ENCODE measurements at regions not wholly inside any gene's neighbourhood (a gene's known extent, or its start where the extent isn't known, plus 50 kb on each side); places are given as distances from the start of the nearest gene placed in this dataset.
"Not testable (repeated sequence)": the region's sequence is repeated elsewhere in the genome, so short reads cannot be mapped to it uniquely, and the experiment has no call there.

GRCh38 chr5:28957450-28957849 lies 1919.1 kb upstream of the CDH9 start:
- no peak for DNase-seq (ENCODE audit: low spot score)
- no peak overlapping the region for H3K4me3 ChIP-seq
- TF ChIP-seq, protein P1, sequence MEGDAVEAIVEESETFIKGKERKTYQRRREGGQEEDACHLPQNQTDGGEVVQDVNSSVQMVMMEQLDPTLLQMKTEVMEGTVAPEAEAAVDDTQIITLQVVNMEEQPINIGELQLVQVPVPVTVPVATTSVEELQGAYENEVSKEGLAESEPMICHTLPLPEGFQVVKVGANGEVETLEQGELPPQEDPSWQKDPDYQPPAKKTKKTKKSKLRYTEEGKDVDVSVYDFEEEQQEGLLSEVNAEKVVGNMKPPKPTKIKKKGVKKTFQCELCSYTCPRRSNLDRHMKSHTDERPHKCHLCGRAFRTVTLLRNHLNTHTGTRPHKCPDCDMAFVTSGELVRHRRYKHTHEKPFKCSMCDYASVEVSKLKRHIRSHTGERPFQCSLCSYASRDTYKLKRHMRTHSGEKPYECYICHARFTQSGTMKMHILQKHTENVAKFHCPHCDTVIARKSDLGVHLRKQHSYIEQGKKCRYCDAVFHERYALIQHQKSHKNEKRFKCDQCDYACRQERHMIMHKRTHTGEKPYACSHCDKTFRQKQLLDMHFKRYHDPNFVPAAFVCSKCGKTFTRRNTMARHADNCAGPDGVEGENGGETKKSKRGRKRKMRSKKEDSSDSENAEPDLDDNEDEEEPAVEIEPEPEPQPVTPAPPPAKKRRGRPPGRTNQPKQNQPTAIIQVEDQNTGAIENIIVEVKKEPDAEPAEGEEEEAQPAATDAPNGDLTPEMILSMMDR (IDR thresholded peaks at IDR 0.05) = no peak
- H3K27ac ChIP-seq = no peak overlapping the region
- H3K9me3 ChIP-seq = no peaks in the 10 kb centered on the region
- no peaks in the 10 kb centered on the region for H3K36me3 ChIP-seq
- no peaks in the 10 kb centered on the region for H3K4me1 ChIP-seq
- H3K27me3 ChIP-seq = no peaks in the 10 kb centered on the region

DNA sequence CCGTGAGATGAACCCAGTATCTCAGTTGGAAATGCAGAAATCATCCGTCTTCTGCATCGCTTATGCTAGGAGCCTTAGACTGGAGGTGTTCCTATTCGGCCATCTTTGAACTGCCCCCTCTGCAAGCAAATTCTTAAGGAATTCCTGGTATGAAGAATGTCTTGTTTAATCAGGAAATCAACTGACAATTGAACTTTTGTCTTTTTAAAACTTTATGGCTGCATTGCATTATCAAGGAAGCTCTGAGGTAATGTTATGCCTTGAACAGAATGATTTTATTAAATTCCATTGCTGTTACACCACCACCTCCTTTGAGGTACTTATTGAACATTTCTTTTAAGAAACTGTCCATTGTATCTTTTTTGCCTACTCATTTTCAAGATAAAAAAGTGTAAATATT lies 1915.7 kb upstream of the CDH9 start:
- H3K4me3 ChIP-seq = no peak overlapping the region
- H3K27me3 ChIP-seq = no peaks in the 10 kb centered on the region
- H3K9me3 ChIP-seq = no peaks in the 10 kb centered on the region
- TF ChIP-seq, protein P1 (IDR thresholded peaks at IDR 0.05) = no peak
- no peaks in the 10 kb centered on the region for H3K4me1 ChIP-seq
- H3K27ac ChIP-seq = no peak overlapping the region
- H3K36me3 ChIP-seq = no peaks in the 10 kb centered on the region
- DNase-seq (ENCODE audit: low spot score) = no peak

- no peaks in the 10 kb centered on the region for H3K4me1 ChIP-seq
- TF ChIP-seq, protein P1 (IDR thresholded peaks at IDR 0.05) = no peak
- H3K9me3 ChIP-seq = no peaks in the 10 kb centered on the region
Observed at GRCh38 chr5:28947865-28948264, 1909.5 kb upstream of the CDH9 start.

GRCh38 chr5:28945859-28946258 lies 1907.5 kb upstream of the CDH9 start:
- no peaks in the 10 kb centered on the region for H3K9me3 ChIP-seq
- H3K4me1 ChIP-seq = no peaks in the 10 kb centered on the region
- no peak overlapping the region for H3K4me3 ChIP-seq
- no peaks in the 10 kb centered on the region for H3K36me3 ChIP-seq
- H3K27me3 ChIP-seq = no peaks in the 10 kb centered on the region
- no peak for DNase-seq (ENCODE audit: low spot score)
- TF ChIP-seq, protein P1 (IDR thresholded peaks at IDR 0.05) = no peak
- no peak overlapping the region for H3K27ac ChIP-seq

More at GRCh38 chr5:28947865-28948264, 1909.5 kb upstream of the CDH9 start:
- H3K27me3 ChIP-seq = no peaks in the 10 kb centered on the region
- H3K27ac ChIP-seq = no peak overlapping the region
- no peaks in the 10 kb centered on the region for H3K36me3 ChIP-seq
- DNase-seq (ENCODE audit: low spot score) = no peak
- no peak overlapping the region for H3K4me3 ChIP-seq

DNA sequence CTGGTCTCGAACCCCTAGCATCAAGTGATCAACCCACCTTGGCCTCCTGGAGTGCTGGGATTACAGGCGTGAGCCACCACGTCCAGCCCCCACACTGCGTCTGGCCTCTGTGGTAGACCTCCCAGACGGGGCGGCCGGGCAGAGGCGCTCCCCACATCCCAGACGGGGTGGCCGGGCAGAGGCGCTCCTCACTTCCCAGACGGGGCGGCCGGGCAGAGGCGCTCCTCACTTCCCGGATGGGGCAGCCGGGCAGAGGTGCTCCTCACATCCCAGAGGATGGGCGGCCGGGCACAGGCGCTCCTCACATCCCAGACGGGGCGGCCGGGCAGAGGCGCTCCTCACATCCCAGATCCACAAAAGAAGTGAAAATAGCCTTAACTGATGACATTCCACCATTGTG lies 1891.0 kb upstream of the CDH9 start:
- H3K4me1 ChIP-seq; H3K27me3 ChIP-seq; H3K9me3 ChIP-seq; H3K27ac ChIP-seq; DNase-seq (ENCODE audit: low spot score); H3K4me3 ChIP-seq; H3K36me3 ChIP-seq: not testable (repeated sequence)

DNA sequence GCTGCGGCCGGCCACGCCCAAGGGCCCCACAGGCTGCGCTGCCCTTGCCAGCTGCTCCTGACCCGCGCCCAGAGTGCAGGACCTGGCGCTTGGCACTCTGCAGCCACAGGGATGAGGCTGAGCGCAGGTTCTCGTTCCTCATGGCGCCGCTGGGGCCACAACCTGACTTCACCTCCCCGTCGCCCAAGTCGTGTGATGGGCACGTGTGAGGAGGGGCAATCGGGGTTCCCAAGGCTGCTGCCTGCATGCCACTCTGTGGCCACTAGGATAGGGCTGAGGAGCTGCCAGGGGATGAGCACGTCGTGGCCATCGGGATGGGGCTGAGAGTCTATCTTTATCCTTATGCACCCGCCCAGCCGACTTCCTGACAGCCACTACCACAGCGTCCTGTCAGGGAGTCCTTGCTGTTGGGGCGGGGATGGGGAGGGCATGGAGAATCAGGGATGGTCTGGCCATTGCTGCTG lies 1890.0 kb upstream of the CDH9 start:
- H3K36me3 ChIP-seq; H3K9me3 ChIP-seq; H3K27me3 ChIP-seq; H3K4me3 ChIP-seq; H3K4me1 ChIP-seq; DNase-seq (ENCODE audit: low spot score); H3K27ac ChIP-seq: not testable (repeated sequence)

DNA sequence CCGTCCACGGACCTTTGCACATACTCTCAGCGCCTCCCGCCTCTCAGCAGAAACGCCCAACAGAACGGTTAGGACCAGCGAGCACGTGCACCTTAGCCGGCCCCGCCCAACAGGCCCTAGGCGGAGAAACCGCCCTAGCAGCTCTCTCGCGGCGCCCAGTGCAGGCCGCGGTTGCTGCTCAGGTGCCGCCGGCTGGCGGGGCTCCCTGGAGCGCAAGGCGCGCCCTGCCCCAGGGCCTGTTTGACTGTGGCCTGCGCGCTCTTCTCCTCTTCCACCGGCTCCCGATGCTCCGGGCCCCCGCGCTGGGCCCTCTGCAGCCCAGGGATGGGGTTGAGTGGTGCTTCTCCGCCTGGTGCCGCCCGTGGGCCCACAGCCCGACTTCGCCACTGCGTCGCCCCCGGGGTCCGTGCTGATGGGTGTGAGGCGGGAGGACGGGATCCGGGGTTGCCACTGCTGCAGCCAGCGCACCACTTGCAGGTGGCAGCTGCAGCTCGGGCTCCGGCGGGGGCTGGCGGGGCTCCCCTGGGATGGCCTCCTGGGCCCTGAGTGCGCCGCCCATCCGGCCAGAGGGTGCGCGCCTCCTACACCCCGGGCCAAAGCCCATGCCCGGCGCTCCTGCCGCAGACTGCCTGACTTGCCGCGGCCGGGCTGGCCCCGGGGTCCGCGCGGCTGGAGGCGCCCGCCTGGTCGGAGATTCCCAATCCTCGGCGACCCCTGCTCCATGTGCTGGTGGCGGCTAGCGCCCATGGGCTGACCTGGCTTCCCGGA lies 1889.4 kb upstream of the CDH9 start:
- DNase-seq (ENCODE audit: low spot score) = no peak
- H3K27ac ChIP-seq = no peak overlapping the region
- TF ChIP-seq, protein P1 (IDR thresholded peaks at IDR 0.05) = no peak

More for the DNA sequence above, 1889.4 kb upstream of the CDH9 start:
- H3K27me3 ChIP-seq = no peaks in the 10 kb centered on the region
- no peak overlapping the region for H3K4me3 ChIP-seq
- H3K9me3 ChIP-seq = no peaks in the 10 kb centered on the region
- no peaks in the 10 kb centered on the region for H3K36me3 ChIP-seq
- no peaks in the 10 kb centered on the region for H3K4me1 ChIP-seq
